ENCODE measurements at regions not wholly inside any gene's neighbourhood (a gene's known extent, or its start where the extent isn't known, plus 50 kb on each side); places are given as distances from the start of the nearest gene placed in this dataset.

DNA sequence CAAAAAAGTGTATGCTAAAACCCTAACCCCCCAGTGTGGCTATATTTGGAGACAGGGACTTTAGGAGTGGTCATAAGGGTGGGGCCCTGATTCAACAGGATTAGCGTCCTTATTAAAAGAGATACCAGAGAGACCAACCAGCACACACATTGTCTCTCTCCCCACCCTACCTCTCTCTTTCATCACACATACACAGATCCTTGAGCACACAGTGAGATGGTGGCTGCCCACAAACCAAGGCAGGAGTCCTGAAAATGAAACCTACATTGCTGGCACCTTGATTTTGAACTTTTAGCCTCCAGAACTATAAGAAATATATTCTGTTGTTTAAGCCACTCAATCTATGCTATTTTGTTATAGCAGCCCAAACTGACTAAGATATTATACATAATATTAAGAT is 224.2 kb downstream of the KDR start:
- CTCF ChIA-PET: no interaction called here
- Histone ChIP-seq H3K23ac (ENCODE audit: low read depth, low read length) (no peak overlapping the region), H2AK9ac (replicated peaks; ENCODE audit: low read depth, low read length, poor library complexity) (no peak overlapping the region), H4K91ac (ENCODE audit: insufficient read depth, low read depth, low read length) (no peak overlapping the region), H3K56ac (ENCODE audit: extremely low read depth, insufficient read depth, low read length) (no peak overlapping the region), H3K4me3 (ENCODE audit: insufficient read depth, low read depth, low read length) (no peak overlapping the region), H3K27me3 (ENCODE audit: control insufficient read depth, insufficient read depth, low read length) (no peaks in the 10 kb centered on the region), H3K18ac (ENCODE audit: low read depth, low read length) (no peak overlapping the region), H3K4me1 (ENCODE audit: control insufficient read depth, insufficient read depth, low read length) (peaks cover 3% of the 10 kb centered on the region; the same call in 1 of the 2 replicates), H4K8ac (ENCODE audit: low read depth in 2 of 2, low read length in 2 of 2) (no peak overlapping the region), H2AFZ (replicated peaks; ENCODE audit: low read length, poor library complexity) (no peak overlapping the region), H2BK5ac (ENCODE audit: low read depth, low read length, poor library complexity, severe bottlenecking) (no peak overlapping the region), H3K27ac (ENCODE audit: insufficient read depth, low read length) (no peak overlapping the region), H2BK15ac (ENCODE audit: low read depth, low read length) (no peak overlapping the region), H3K36me3 (ENCODE audit: control insufficient read depth, insufficient read depth, low read length) (no peaks in the 10 kb centered on the region), H3K4ac (ENCODE audit: low read depth, low read length) (no peak overlapping the region), H3K79me1 (ENCODE audit: low read depth in 1 of 2, low read length in 2 of 2) (no peaks in the 10 kb centered on the region), H4K20me1 (ENCODE audit: insufficient read depth, low read length) (no peaks in the 10 kb centered on the region), H2AK5ac (ENCODE audit: low read depth, low read length) (peak overlapping the region; percentile 27; the same call in 1 of the 2 replicates), H2BK20ac (ENCODE audit: low read depth, low read length) (no peak overlapping the region), H3K4me2 (ENCODE audit: low read depth, low read length) (no peak overlapping the region), H4K5ac (ENCODE audit: low read depth, low read length) (no peak overlapping the region), H3K14ac (replicated peaks; ENCODE audit: low read depth, low read length) (no peak overlapping the region), H3K9me3 (ENCODE audit: control insufficient read depth, insufficient read depth, low read length) (no peaks in the 10 kb centered on the region), H3K9me1 (ENCODE audit: insufficient read depth, low read length) (no peaks in the 10 kb centered on the region), H2BK120ac (ENCODE audit: low read depth, low read length) (no peak overlapping the region), H3K9ac (ENCODE audit: low read depth, low read length) (no peak overlapping the region)
- no peak for DNase-seq
- in situ Hi-C loops (cut with MboI; ENCODE audit: low sequenced_read_pairs): no loop called here
- intact Hi-C loops (cut with micrococcal nuclease): no loop called here
- TF ChIP-seq POLR2A (IDR thresholded peaks at IDR 0.05; ENCODE audit: low read depth, low read length) (no peak), MAZ (IDR thresholded peaks at IDR 0.05; ENCODE audit: borderline replicate concordance, low read depth, low read length) (no peak), RFX5 (IDR thresholded peaks at IDR 0.05; ENCODE audit: low read depth, low read length) (no peak), RCOR1 (IDR thresholded peaks at IDR 0.05; ENCODE audit: insufficient replicate concordance, low read length) (no peak), RAD21 (IDR thresholded peaks at IDR 0.05; ENCODE audit: low read length) (no peak), NFE2L2 (IDR thresholded peaks at IDR 0.05; ENCODE audit: low read depth, low read length) (no peak), CEBPB (IDR thresholded peaks at IDR 0.05; ENCODE audit: low read depth, low read length) (no peak), CHD1 (IDR thresholded peaks at IDR 0.05; ENCODE audit: low read depth, low read length) (no peak), SMC3 (IDR thresholded peaks at IDR 0.05; ENCODE audit: low read depth, low read length) (no peak), MAFK (IDR thresholded peaks at IDR 0.05; ENCODE audit: low read depth, low read length) (no peak), BHLHE40 (IDR thresholded peaks at IDR 0.05; ENCODE audit: low read depth, low read length) (no peak)
- TF ChIP-seq, protein P1, sequence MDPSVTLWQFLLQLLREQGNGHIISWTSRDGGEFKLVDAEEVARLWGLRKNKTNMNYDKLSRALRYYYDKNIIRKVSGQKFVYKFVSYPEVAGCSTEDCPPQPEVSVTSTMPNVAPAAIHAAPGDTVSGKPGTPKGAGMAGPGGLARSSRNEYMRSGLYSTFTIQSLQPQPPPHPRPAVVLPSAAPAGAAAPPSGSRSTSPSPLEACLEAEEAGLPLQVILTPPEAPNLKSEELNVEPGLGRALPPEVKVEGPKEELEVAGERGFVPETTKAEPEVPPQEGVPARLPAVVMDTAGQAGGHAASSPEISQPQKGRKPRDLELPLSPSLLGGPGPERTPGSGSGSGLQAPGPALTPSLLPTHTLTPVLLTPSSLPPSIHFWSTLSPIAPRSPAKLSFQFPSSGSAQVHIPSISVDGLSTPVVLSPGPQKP (IDR thresholded peaks at IDR 0.05; ENCODE audit: borderline replicate concordance, low read depth, low read length): no peak
- TF ChIP-seq, protein P2, sequence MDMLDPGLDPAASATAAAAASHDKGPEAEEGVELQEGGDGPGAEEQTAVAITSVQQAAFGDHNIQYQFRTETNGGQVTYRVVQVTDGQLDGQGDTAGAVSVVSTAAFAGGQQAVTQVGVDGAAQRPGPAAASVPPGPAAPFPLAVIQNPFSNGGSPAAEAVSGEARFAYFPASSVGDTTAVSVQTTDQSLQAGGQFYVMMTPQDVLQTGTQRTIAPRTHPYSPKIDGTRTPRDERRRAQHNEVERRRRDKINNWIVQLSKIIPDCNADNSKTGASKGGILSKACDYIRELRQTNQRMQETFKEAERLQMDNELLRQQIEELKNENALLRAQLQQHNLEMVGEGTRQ (IDR thresholded peaks at IDR 0.05; ENCODE audit: low read depth, low read length): no peak
- POLR2A ChIA-PET (ENCODE audit: unreplicated experiment): no interaction called here
- no peak for ATAC-seq (ENCODE audit: low read depth)
- no CpG with 5 or more reads among the region's 1 CpG for WGBS, 2 experiments (ENCODE audit: extremely low coverage in 2 of 2, insufficient read length in 1 of 2)
- dilution Hi-C loops (cut with HindIII; ENCODE audit: low sequenced_read_pairs, unreplicated experiment): no loop called here
- BruUV-seq (replicated peaks): no TSS peak

All from IMR-90 (cell line).